Endodermal cell (in vitro differentiated cells): ENCODE measurements at regions not wholly inside any gene's neighbourhood (a gene's known extent, or its start where the extent isn't known, plus 50 kb on each side); places are given as distances from the start of the nearest gene placed in this dataset.

Experiments
- DNase-seq: peaks from one replicate; pipeline ENCODE4 v3.0.0-alpha.2; 2017
- H3K27ac ChIP-seq: 2 replicates; pipeline ENCODE4 v1.5.1; 2013; ENCODE audit warnings: mild to moderate bottlenecking, low read depth, low read length, moderate library complexity
- H3K27me3 ChIP-seq: 2 replicates; pipeline ENCODE4 v1.6.1; 2013; ENCODE audit warnings: mild to moderate bottlenecking, low read length, moderate library complexity; ENCODE audit not compliant: insufficient read depth, control insufficient read depth, poor library complexity, severe bottlenecking
- H3K36me3 ChIP-seq: 2 replicates; pipeline ENCODE4 v1.7.0; 2013; ENCODE audit warnings: mild to moderate bottlenecking, low read length, moderate library complexity; ENCODE audit not compliant: control insufficient read depth, insufficient read depth
- H3K4me1 ChIP-seq: one replicate; pipeline ENCODE4 v1.7.0; 2013; ENCODE audit warnings: low read length; ENCODE audit not compliant: control insufficient read depth, insufficient read depth
- H3K4me3 ChIP-seq: 2 replicates; pipeline ENCODE4 v1.5.1; 2013; ENCODE audit warnings: mild to moderate bottlenecking, low read length, moderate library complexity
- H3K9ac ChIP-seq: 2 replicates; pipeline ENCODE4 v1.6.1; 2013; ENCODE audit warnings: mild to moderate bottlenecking, low read length, moderate library complexity; ENCODE audit not compliant: poor library complexity, severe bottlenecking; ENCODE audit errors: extremely low read depth
- H3K9me3 ChIP-seq: 2 replicates; pipeline ENCODE4 v1.6.1; 2013; ENCODE audit warnings: mild to moderate bottlenecking, low read length, moderate library complexity; ENCODE audit not compliant: control insufficient read depth
- H3K27ac Mint-ChIP-seq: 2 replicates; pipeline ENCODE4 v1.8.0; 2020; ENCODE audit warnings: mixed read lengths
- H3K27me3 Mint-ChIP-seq: 2 replicates; pipeline ENCODE4 v1.8.0; 2021; ENCODE audit warnings: mild to moderate bottlenecking, mixed read lengths; ENCODE audit not compliant: insufficient read depth
- H3K36me3 Mint-ChIP-seq: 2 replicates; pipeline ENCODE4 v1.8.0; 2020; ENCODE audit warnings: low read depth, mixed read lengths
- H3K4me1 Mint-ChIP-seq: 2 replicates; pipeline ENCODE4 v1.8.0; 2020; ENCODE audit warnings: mixed read lengths
- H3K4me3 Mint-ChIP-seq: 2 replicates; pipeline ENCODE4 v1.8.0; 2020; ENCODE audit warnings: mild to moderate bottlenecking, moderate library complexity, mixed read lengths
- H3K9me3 Mint-ChIP-seq: 2 replicates; pipeline ENCODE4 v1.8.0; 2020; ENCODE audit warnings: mild to moderate bottlenecking, mixed read lengths
- CTCF ChIP-seq: fragments of 200-600 bp; sonication (generic); conservative IDR thresholded peaks from 2 replicates; pipeline ENCODE4 v1.5.0; 2021; ENCODE audit warnings: antibody characterized with exemption, mild to moderate bottlenecking
- WGBS, 2 experiments: methylation state at CpG; one replicate each; pipeline versions ENCODE4 v1.1.5 to v1.1.7; 2013; ENCODE audit warnings: missing lambda C conversion rate in 2 of 2, mixed read lengths in 1 of 2; ENCODE audit not compliant: insufficient coverage in 1 of 2, insufficient read length in 1 of 2; 5-methylcytosine and 5-hydroxymethylcytosine counted together

- H3K36me3 Mint-ChIP-seq: no peaks in the 10 kb centered on the region
- TF ChIP-seq CTCF: no peak
- no peak overlapping the region for H3K9ac ChIP-seq
- H3K36me3 ChIP-seq: no peaks in the 10 kb centered on the region
- DNase-seq: no peak
- H3K27ac ChIP-seq: no peak overlapping the region
- H3K4me3 Mint-ChIP-seq: no peak overlapping the region
- no peaks in the 10 kb centered on the region for H3K4me1 ChIP-seq
- no peak overlapping the region for H3K27ac Mint-ChIP-seq
- peaks cover 5% of the 10 kb centered on the region for H3K4me1 Mint-ChIP-seq
- H3K4me3 ChIP-seq: no peak overlapping the region
- H3K9me3 Mint-ChIP-seq: no peaks in the 10 kb centered on the region
- no peaks in the 10 kb centered on the region for H3K27me3 ChIP-seq
- H3K27me3 Mint-ChIP-seq: no peaks in the 10 kb centered on the region
- no peaks in the 10 kb centered on the region for H3K9me3 ChIP-seq
- WGBS, 2 experiments: 81 to 90% methylated on average over 4 of the region's 4 CpGs
Measured at GRCh38 chr2:117349687-117350086, 464.8 kb upstream of the DDX18 start.

- Histone ChIP-seq H3K9me3 (no peaks in the 10 kb centered on the region), H3K4me1 (no peaks in the 10 kb centered on the region), H3K27me3 (no peaks in the 10 kb centered on the region), H3K27ac (no peak overlapping the region), H3K4me3 (no peak overlapping the region), H3K9ac (no peak overlapping the region), H3K36me3 (no peaks in the 10 kb centered on the region)
- Mint-ChIP-seq H3K4me1 (peaks cover 8% of the 10 kb centered on the region), H3K27me3 (no peaks in the 10 kb centered on the region), H3K36me3 (no peaks in the 10 kb centered on the region), H3K4me3 (no peak overlapping the region), H3K9me3 (no peaks in the 10 kb centered on the region), H3K27ac (no peak overlapping the region)
- WGBS, 2 experiments: 91% methylated on average over 3 to 4 of the region's 4 CpGs
- TF ChIP-seq CTCF: no peak
- no peak for DNase-seq
Measured at GRCh38 chr2:117351396-117351795, 463.1 kb upstream of the DDX18 start.

DNA sequence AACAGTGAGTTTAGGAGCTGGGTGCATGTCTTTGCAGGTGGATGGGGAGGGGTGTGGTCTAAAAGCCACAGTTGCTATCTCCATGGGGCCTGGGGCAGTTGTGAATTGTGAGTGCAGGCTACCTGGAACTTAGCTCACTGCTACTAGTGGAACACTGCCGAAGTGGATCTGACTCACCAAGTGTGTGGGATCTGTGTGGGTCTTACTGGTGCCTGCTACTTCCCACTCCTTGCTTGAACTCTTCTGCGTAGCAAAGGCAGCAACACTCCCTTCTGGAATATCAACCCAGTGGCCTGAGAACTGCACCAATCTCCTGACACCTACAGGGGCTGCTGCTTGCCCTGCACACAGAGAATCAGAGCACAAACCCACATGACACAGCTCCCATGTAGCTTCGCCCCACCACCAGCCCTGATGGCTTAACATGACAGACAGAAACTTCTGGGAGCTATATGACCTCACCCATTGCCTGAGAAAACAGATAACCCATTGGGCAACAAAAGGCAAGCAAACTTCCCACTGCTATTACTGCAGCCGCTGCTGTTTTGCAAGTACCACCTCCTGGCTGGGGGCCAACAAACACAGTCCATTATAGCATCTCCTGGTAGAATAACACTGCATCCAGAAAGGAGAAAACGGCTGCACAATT, 455.1 kb upstream of the DDX18 start:
- no peak overlapping the region for H3K27ac ChIP-seq
- Mint-ChIP-seq H3K4me1 (peaks cover 6% of the 10 kb centered on the region), H3K4me3 (no peak overlapping the region), H3K9me3 (no peaks in the 10 kb centered on the region), H3K27me3 (no peaks in the 10 kb centered on the region), H3K27ac (no peak overlapping the region), H3K36me3 (no peaks in the 10 kb centered on the region)
- peak; percentile 52 for DNase-seq
- no peaks in the 10 kb centered on the region for H3K4me1 ChIP-seq
- no peaks in the 10 kb centered on the region for H3K27me3 ChIP-seq
- H3K36me3 ChIP-seq: no peaks in the 10 kb centered on the region
- no peak overlapping the region for H3K4me3 ChIP-seq
- peak; percentile 21 for TF ChIP-seq CTCF
- H3K9ac ChIP-seq: no peak overlapping the region
- H3K9me3 ChIP-seq: no peaks in the 10 kb centered on the region
- 84 to 88% methylated on average over 2 to 5 of the region's 5 CpGs for WGBS, 2 experiments
